HAP-1 (cell line): ENCODE measurements at regions not wholly inside any gene's neighbourhood (a gene's known extent, or its start where the extent isn't known, plus 50 kb on each side); places are given as distances from the start of the nearest gene placed in this dataset.

Source experiments
- DNase-seq, 2 experiments: peaks; one replicate each; pipeline ENCODE4 v3.0.0-alpha.2; 2016 to 2020; ENCODE audit warnings: low spot score in 2 of 2
- H3K27me3 ChIP-seq: fragments of 250-450 bp; sonication (Bioruptor Pico); 2 replicates; pipeline ENCODE4 v1.5.1; 2020; ENCODE audit warnings: low read depth, mild to moderate bottlenecking, moderate library complexity
- H3K36me3 ChIP-seq: fragments of 250-450 bp; sonication (Bioruptor Pico); replicated peaks from 2 replicates; pipeline ENCODE4 v1.5.1; 2020; ENCODE audit warnings: mild to moderate bottlenecking
- H3K4me1 ChIP-seq: fragments of 250-450 bp; sonication (Bioruptor Pico); 2 replicates; pipeline ENCODE4 v1.5.1; 2020; ENCODE audit warnings: mild to moderate bottlenecking
- H3K4me3 ChIP-seq: fragments of 250-450 bp; sonication (Bioruptor Pico); 2 replicates; pipeline ENCODE4 v1.5.1; 2020; ENCODE audit warnings: mild to moderate bottlenecking, moderate library complexity
- H3K9me3 ChIP-seq: fragments of 250-450 bp; sonication (Bioruptor Pico); 2 replicates; pipeline ENCODE4 v1.5.1; 2020; ENCODE audit warnings: mild to moderate bottlenecking, moderate library complexity
- in situ Hi-C: fragments of 300-500 bp; cut with MboI; formaldehyde crosslinking; loops from 3 replicates; pipeline ENCODE4 v1.14.3; 2020; ENCODE audit warnings: low sequenced_read_pairs, inconsistent platforms, mixed read lengths

GRCh38 chr1:177505905-177506590, 335.3 kb downstream of the BRINP2 start:
- no peak for DNase-seq
- H3K36me3 ChIP-seq = no peaks in the 10 kb centered on the region
- no peaks in the 10 kb centered on the region for H3K27me3 ChIP-seq
- H3K9me3 ChIP-seq = no peaks in the 10 kb centered on the region
- no peak overlapping the region for H3K4me3 ChIP-seq
- no peaks in the 10 kb centered on the region for H3K4me1 ChIP-seq
- in situ Hi-C loops = no loop called here

- in situ Hi-C loops = no loop called here
- H3K4me1 ChIP-seq = no peaks in the 10 kb centered on the region
- H3K4me3 ChIP-seq = no peak overlapping the region
- no peak for DNase-seq
- no peaks in the 10 kb centered on the region for H3K9me3 ChIP-seq
- H3K27me3 ChIP-seq = no peaks in the 10 kb centered on the region
- no peaks in the 10 kb centered on the region for H3K36me3 ChIP-seq
Observed at GRCh38 chr1:177495878-177496277, 325.1 kb downstream of the BRINP2 start.

- Histone ChIP-seq H3K36me3 (no peaks in the 10 kb centered on the region), H3K4me1 (no peaks in the 10 kb centered on the region), H3K9me3 (no peaks in the 10 kb centered on the region), H3K4me3 (no peak overlapping the region), H3K27me3 (no peaks in the 10 kb centered on the region)
- no peak for DNase-seq
- in situ Hi-C loops = no loop called here
Observed at GRCh38 chr1:177490786-177491185, 320.0 kb downstream of the BRINP2 start.

GRCh38 chr1:177490036-177490639, 319.4 kb downstream of the BRINP2 start:
- no peaks in the 10 kb centered on the region for H3K9me3 ChIP-seq
- no peaks in the 10 kb centered on the region for H3K36me3 ChIP-seq
- no peaks in the 10 kb centered on the region for H3K27me3 ChIP-seq
- in situ Hi-C loops = no loop called here
- H3K4me1 ChIP-seq = no peaks in the 10 kb centered on the region
- DNase-seq = no peak
- H3K4me3 ChIP-seq = no peak overlapping the region

GRCh38 chr1:177488722-177489121, 318.0 kb downstream of the BRINP2 start:
- no peak for DNase-seq
- no peaks in the 10 kb centered on the region for H3K9me3 ChIP-seq
- in situ Hi-C loops = no loop called here
- no peaks in the 10 kb centered on the region for H3K27me3 ChIP-seq
- no peaks in the 10 kb centered on the region for H3K36me3 ChIP-seq
- H3K4me3 ChIP-seq = no peak overlapping the region
- H3K4me1 ChIP-seq = no peaks in the 10 kb centered on the region

- H3K4me3 ChIP-seq = no peak overlapping the region
Observed at GRCh38 chr1:177487481-177487880, 316.7 kb downstream of the BRINP2 start.

GRCh38 chr1:177480741-177481305, 310.1 kb downstream of the BRINP2 start:
- in situ Hi-C loops = no loop called here
- no peaks in the 10 kb centered on the region for H3K9me3 ChIP-seq
- no peak for DNase-seq
- H3K4me3 ChIP-seq = no peak overlapping the region
- H3K36me3 ChIP-seq = no peaks in the 10 kb centered on the region
- no peaks in the 10 kb centered on the region for H3K27me3 ChIP-seq
- no peaks in the 10 kb centered on the region for H3K4me1 ChIP-seq

More at GRCh38 chr1:177487481-177487880, 316.7 kb downstream of the BRINP2 start:
- in situ Hi-C loops = no loop called here
- no peaks in the 10 kb centered on the region for H3K27me3 ChIP-seq
- H3K9me3 ChIP-seq = no peaks in the 10 kb centered on the region
- DNase-seq = no peak
- no peaks in the 10 kb centered on the region for H3K4me1 ChIP-seq
- H3K36me3 ChIP-seq = no peaks in the 10 kb centered on the region

GRCh38 chr1:177479600-177479999, 308.8 kb downstream of the BRINP2 start:
- Histone ChIP-seq H3K36me3 (no peaks in the 10 kb centered on the region), H3K4me3 (no peak overlapping the region), H3K9me3 (no peaks in the 10 kb centered on the region), H3K4me1 (no peaks in the 10 kb centered on the region), H3K27me3 (no peaks in the 10 kb centered on the region)
- in situ Hi-C loops = no loop called here
- no peak for DNase-seq

- no peaks in the 10 kb centered on the region for H3K27me3 ChIP-seq
- H3K9me3 ChIP-seq = no peaks in the 10 kb centered on the region
- H3K4me3 ChIP-seq = no peak overlapping the region
- in situ Hi-C loops = no loop called here
- H3K36me3 ChIP-seq = no peaks in the 10 kb centered on the region
- no peak for DNase-seq
- no peaks in the 10 kb centered on the region for H3K4me1 ChIP-seq
Observed at GRCh38 chr1:177476676-177477075, 305.9 kb downstream of the BRINP2 start.

GRCh38 chr1:177472567-177472966, 301.8 kb downstream of the BRINP2 start:
- Histone ChIP-seq H3K36me3 (no peaks in the 10 kb centered on the region), H3K4me3 (no peak overlapping the region), H3K9me3 (no peaks in the 10 kb centered on the region), H3K4me1 (no peaks in the 10 kb centered on the region), H3K27me3 (no peaks in the 10 kb centered on the region)
- in situ Hi-C loops = no loop called here
- DNase-seq = no peak

- in situ Hi-C loops = no loop called here
- no peaks in the 10 kb centered on the region for H3K36me3 ChIP-seq
Observed at GRCh38 chr1:177471244-177471643, 300.5 kb downstream of the BRINP2 start.

GRCh38 chr1:177469519-177469918, 298.8 kb downstream of the BRINP2 start:
- H3K9me3 ChIP-seq = no peaks in the 10 kb centered on the region
- no peaks in the 10 kb centered on the region for H3K27me3 ChIP-seq
- DNase-seq = no peak
- H3K36me3 ChIP-seq = no peaks in the 10 kb centered on the region
- H3K4me3 ChIP-seq = no peak overlapping the region
- in situ Hi-C loops = no loop called here
- no peaks in the 10 kb centered on the region for H3K4me1 ChIP-seq

More at GRCh38 chr1:177471244-177471643, 300.5 kb downstream of the BRINP2 start:
- Histone ChIP-seq H3K4me1 (no peaks in the 10 kb centered on the region), H3K9me3 (no peaks in the 10 kb centered on the region), H3K27me3 (no peaks in the 10 kb centered on the region), H3K4me3 (no peak overlapping the region)
- DNase-seq = no peak

- H3K9me3 ChIP-seq = no peaks in the 10 kb centered on the region
- no peak for DNase-seq
- no peak overlapping the region for H3K4me3 ChIP-seq
- H3K27me3 ChIP-seq = no peaks in the 10 kb centered on the region
- H3K36me3 ChIP-seq = no peaks in the 10 kb centered on the region
- in situ Hi-C loops = no loop called here
- H3K4me1 ChIP-seq = no peaks in the 10 kb centered on the region
Observed at GRCh38 chr1:177466286-177466685, 295.5 kb downstream of the BRINP2 start.

GRCh38 chr1:177464686-177465085, 293.9 kb downstream of the BRINP2 start:
- H3K9me3 ChIP-seq = no peaks in the 10 kb centered on the region
- DNase-seq = no peak
- H3K36me3 ChIP-seq = no peaks in the 10 kb centered on the region
- H3K4me1 ChIP-seq = no peaks in the 10 kb centered on the region
- no peak overlapping the region for H3K4me3 ChIP-seq
- H3K27me3 ChIP-seq = no peaks in the 10 kb centered on the region
- in situ Hi-C loops = no loop called here
